Keratinocyte (primary cell): ENCODE measurements at regions not wholly inside any gene's neighbourhood (a gene's known extent, or its start where the extent isn't known, plus 50 kb on each side); places are given as distances from the start of the nearest gene placed in this dataset.

Experiments
- DNase-seq: peaks from one replicate; pipeline ENCODE4 v3.0.0-alpha.2; 2011; ENCODE audit warnings: low read depth, missing footprints, low spot score
- FAIRE-seq: peaks from 2 replicates; lab custom pipeline; 2011; peaks lifted over from hg19 to GRCh38; lab: Jason Lieb, UNC
- H2AFZ ChIP-seq: 2 replicates; pipeline ENCODE4 v1.6.0; 2012; ENCODE audit warnings: low read length, control low read depth, inconsistent platforms; ENCODE audit not compliant: control insufficient read depth
- H3K27ac ChIP-seq: 2 replicates; pipeline ENCODE4 v1.5.1; 2011; ENCODE audit warnings: low read length; ENCODE audit not compliant: control insufficient read depth, insufficient read depth
- H3K27me3 ChIP-seq: 3 replicates; pipeline ENCODE4 v1.6.0; 2011; ENCODE audit warnings: low read length; ENCODE audit not compliant: control insufficient read depth, insufficient read depth; ENCODE audit errors: extremely low read depth
- H3K36me3 ChIP-seq, 2 experiments: 2 replicates in 1 of 2; 3 replicates in 1 of 2; pipeline ENCODE4 v1.5.1; 2011; ENCODE audit warnings: low read length in 2 of 2, mild to moderate bottlenecking in 1 of 2; ENCODE audit not compliant: control insufficient read depth in 2 of 2, insufficient read depth in 2 of 2; ENCODE audit errors: extremely low read depth in 1 of 2
- H3K4me1 ChIP-seq: 3 replicates; pipeline ENCODE4 v1.5.1; 2011; ENCODE audit warnings: low read length; ENCODE audit not compliant: control insufficient read depth, insufficient read depth; ENCODE audit errors: extremely low read depth
- H3K4me2 ChIP-seq: 3 replicates; pipeline ENCODE4 v1.6.0; 2011; ENCODE audit warnings: low read depth, low read length; ENCODE audit not compliant: control insufficient read depth, insufficient read depth; ENCODE audit errors: extremely low read depth
- H3K4me3 ChIP-seq, 3 experiments: fragments of 200-600 bp in 1 of 3; sonication (generic) in 1 of 3; 2 replicates in 2 of 3; 3 replicates in 1 of 3; pipeline ENCODE4 v1.5.1; 2011 to 2016; ENCODE audit warnings: low read length in 3 of 3, mild to moderate bottlenecking in 3 of 3, control low read depth in 2 of 3, inconsistent platforms in 1 of 3, low read depth in 1 of 3, mixed read lengths in 1 of 3, mixed run types in 1 of 3, moderate library complexity in 1 of 3; ENCODE audit not compliant: control insufficient read depth in 2 of 3, insufficient read depth in 2 of 3; ENCODE audit errors: extremely low read depth in 1 of 3
- H3K79me2 ChIP-seq: 2 replicates; pipeline ENCODE4 v1.6.0; 2012; ENCODE audit warnings: low read length; ENCODE audit not compliant: control insufficient read depth, insufficient read depth
- H3K9ac ChIP-seq: 3 replicates; pipeline ENCODE4 v1.6.0; 2011; ENCODE audit warnings: low read length; ENCODE audit not compliant: control insufficient read depth, insufficient read depth; ENCODE audit errors: extremely low read depth
- H3K9me1 ChIP-seq: 3 replicates; pipeline ENCODE4 v1.6.0; 2011; ENCODE audit warnings: low read length; ENCODE audit not compliant: control insufficient read depth, insufficient read depth; ENCODE audit errors: extremely low read depth
- H3K9me3 ChIP-seq: 2 replicates; pipeline ENCODE4 v1.5.1; 2012; ENCODE audit warnings: low read depth, low read length; ENCODE audit not compliant: control insufficient read depth
- H4K20me1 ChIP-seq: 3 replicates; pipeline ENCODE4 v1.6.0; 2011; ENCODE audit warnings: low read length; ENCODE audit not compliant: control insufficient read depth, insufficient read depth; ENCODE audit errors: extremely low read depth
- EZH2 ChIP-seq: IDR thresholded peaks from one replicate; pipeline ENCODE4 v1.6.1; 2012; ENCODE audit warnings: inconsistent platforms, mild to moderate bottlenecking, low read length, moderate library complexity
- dilution Hi-C: fragments of 300-500 bp; cut with MboI; formaldehyde crosslinking; loops from one replicate; pipeline ENCODE4 v1.7.0; 2020; ENCODE audit warnings: low sequenced_read_pairs; ENCODE audit not compliant: extremely low pct_ligation_motif_present
- TF ChIP-seq, protein P1 (sequence below), 3 experiments: IDR thresholded peaks in 1 of 3; conservative IDR thresholded peaks in 1 of 3; optimal IDR thresholded peaks in 1 of 3; 2 replicates in 2 of 3; 3 replicates in 1 of 3; pipeline versions ENCODE3 to v1.5.1; 2011; ENCODE audit warnings: low read length in 3 of 3, mild to moderate bottlenecking in 3 of 3, moderate library complexity in 2 of 3, control low read depth in 1 of 3, inconsistent platforms in 1 of 3; ENCODE audit not compliant: insufficient read depth in 2 of 3; ENCODE audit errors: extremely low read depth in 1 of 3

DNA sequence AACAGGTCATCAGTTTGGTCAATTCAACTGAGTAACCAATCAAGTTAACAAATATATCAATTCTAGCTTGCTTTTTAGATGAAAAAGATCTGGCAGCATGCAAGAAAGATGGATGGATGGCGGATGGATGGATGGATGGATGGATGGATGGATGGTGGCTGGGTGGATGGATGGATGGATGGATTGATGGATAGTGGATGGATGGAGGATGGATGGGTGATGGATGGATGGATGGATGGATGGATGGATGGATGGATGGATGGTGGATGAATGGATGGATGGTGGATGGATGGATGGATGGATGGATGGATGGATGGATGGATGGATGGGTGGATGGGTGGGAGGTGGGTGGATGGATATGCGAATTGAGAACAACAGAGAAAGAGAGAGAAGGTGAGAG is 303.7 kb upstream of the IGF1R start:
- Histone ChIP-seq H3K9me3 (no peaks in the 10 kb centered on the region), H3K4me1 (no peaks in the 10 kb centered on the region), H3K4me2 (no peak overlapping the region), H3K36me3 (no peaks in the 10 kb centered on the region), H3K79me2 (no peaks in the 10 kb centered on the region), H3K9me1 (no peaks in the 10 kb centered on the region), H4K20me1 (no peaks in the 10 kb centered on the region), H3K4me3 (no peak overlapping the region), H3K9ac (no peak overlapping the region), H3K27me3 (no peaks in the 10 kb centered on the region), H2AFZ (no peak overlapping the region), H3K27ac (no peak overlapping the region)
- FAIRE-seq (no peak), DNase-seq (no peak)
- TF ChIP-seq EZH2, result no peak
- TF ChIP-seq, protein P1, sequence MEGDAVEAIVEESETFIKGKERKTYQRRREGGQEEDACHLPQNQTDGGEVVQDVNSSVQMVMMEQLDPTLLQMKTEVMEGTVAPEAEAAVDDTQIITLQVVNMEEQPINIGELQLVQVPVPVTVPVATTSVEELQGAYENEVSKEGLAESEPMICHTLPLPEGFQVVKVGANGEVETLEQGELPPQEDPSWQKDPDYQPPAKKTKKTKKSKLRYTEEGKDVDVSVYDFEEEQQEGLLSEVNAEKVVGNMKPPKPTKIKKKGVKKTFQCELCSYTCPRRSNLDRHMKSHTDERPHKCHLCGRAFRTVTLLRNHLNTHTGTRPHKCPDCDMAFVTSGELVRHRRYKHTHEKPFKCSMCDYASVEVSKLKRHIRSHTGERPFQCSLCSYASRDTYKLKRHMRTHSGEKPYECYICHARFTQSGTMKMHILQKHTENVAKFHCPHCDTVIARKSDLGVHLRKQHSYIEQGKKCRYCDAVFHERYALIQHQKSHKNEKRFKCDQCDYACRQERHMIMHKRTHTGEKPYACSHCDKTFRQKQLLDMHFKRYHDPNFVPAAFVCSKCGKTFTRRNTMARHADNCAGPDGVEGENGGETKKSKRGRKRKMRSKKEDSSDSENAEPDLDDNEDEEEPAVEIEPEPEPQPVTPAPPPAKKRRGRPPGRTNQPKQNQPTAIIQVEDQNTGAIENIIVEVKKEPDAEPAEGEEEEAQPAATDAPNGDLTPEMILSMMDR (optimal IDR thresholded peaks at IDR 0.05 in 1 of 3, IDR thresholded peaks at IDR 0.05 in 1 of 3, conservative IDR thresholded peaks at IDR 0.05 in 1 of 3; ENCODE audit: extremely low read depth in 1 of 3, insufficient read depth in 2 of 3, low read length in 3 of 3), result no peak
- dilution Hi-C loops, result no loop called here

DNA sequence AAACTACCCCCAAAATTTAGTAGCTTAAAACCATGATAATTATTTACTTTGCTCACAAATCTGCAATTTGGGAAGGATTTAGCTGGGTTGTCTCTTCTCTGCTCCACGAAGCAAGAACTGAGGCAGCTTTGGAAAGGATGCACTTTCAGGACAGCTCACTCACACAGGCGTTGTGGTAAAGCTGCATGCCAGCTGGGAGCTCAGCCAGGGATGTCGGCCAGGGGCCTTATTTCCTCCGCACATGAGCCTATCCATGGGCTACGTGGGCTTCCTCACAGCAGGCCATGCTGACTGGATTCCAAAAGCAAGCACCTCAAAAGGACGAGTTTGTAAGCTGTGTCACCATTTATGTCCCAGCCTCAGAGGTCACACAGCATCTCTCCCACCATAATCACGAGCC is 301.3 kb upstream of the IGF1R start:
- dilution Hi-C loops, result no loop called here
- no peak for FAIRE-seq
- TF ChIP-seq, protein P1 (optimal IDR thresholded peaks at IDR 0.05 in 1 of 3, IDR thresholded peaks at IDR 0.05 in 1 of 3, conservative IDR thresholded peaks at IDR 0.05 in 1 of 3; ENCODE audit: extremely low read depth in 1 of 3, insufficient read depth in 2 of 3, low read length in 3 of 3), result no peak
- no peak for TF ChIP-seq EZH2

More for the DNA sequence above, 301.3 kb upstream of the IGF1R start:
- Histone ChIP-seq H2AFZ (no peak overlapping the region), H3K4me2 (no peak overlapping the region), H3K9ac (no peak overlapping the region), H3K27ac (no peak overlapping the region), H4K20me1 (no peaks in the 10 kb centered on the region), H3K36me3 (no peaks in the 10 kb centered on the region), H3K4me3 (no peak overlapping the region), H3K79me2 (no peaks in the 10 kb centered on the region), H3K4me1 (no peaks in the 10 kb centered on the region), H3K9me1 (no peaks in the 10 kb centered on the region), H3K27me3 (no peaks in the 10 kb centered on the region), H3K9me3 (no peaks in the 10 kb centered on the region)
- no peak for DNase-seq
